ENCODE measurements at regions not wholly inside any gene's neighbourhood (a gene's known extent, or its start where the extent isn't known, plus 50 kb on each side); places are given as distances from the start of the nearest gene placed in this dataset.

DNA sequence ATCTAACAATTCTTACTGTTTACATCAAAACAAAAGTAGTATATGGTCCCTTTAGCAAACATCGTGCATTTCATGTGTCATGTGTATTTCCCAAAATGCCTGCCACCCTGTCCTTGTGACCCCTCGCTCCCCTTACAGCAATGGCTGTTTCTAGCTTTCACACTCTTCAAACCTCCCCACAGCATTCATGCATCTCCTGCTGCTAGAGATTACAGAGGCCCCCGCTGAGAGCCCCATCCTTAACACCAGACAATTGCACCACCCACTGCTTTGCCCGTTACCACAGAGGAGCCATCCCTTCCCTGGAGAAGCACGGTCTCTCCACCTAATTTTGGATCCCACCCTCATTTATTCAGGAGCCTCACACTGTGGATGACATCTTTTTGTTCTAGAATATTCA is 149.7 kb upstream of the IRX4 start:
- H3K27ac ChIP-seq, result no peak overlapping the region
- TF ChIP-seq CTCF (IDR thresholded peaks at IDR 0.05), result no peak
- no peak for DNase-seq (ENCODE audit: low spot score)
- H3K4me3 ChIP-seq, result no peak overlapping the region

- no peak for DNase-seq (ENCODE audit: low spot score)
- no peak overlapping the region for H3K27ac ChIP-seq
- TF ChIP-seq CTCF (IDR thresholded peaks at IDR 0.05), result no peak
- no peak overlapping the region for H3K4me3 ChIP-seq
Observed at GRCh38 chr5:2031581-2031980, 148.9 kb upstream of the IRX4 start.

GRCh38 chr5:2030131-2030530 is 147.4 kb upstream of the IRX4 start:
- Histone ChIP-seq H3K4me3 (no peak overlapping the region), H3K27ac (no peak overlapping the region)
- no peak for TF ChIP-seq CTCF (IDR thresholded peaks at IDR 0.05)
- no peak for DNase-seq (ENCODE audit: low spot score)

- DNase-seq (ENCODE audit: low spot score), result no peak
- no peak overlapping the region for H3K27ac ChIP-seq
- TF ChIP-seq CTCF (IDR thresholded peaks at IDR 0.05), result no peak
Observed at GRCh38 chr5:2029206-2029605, 146.5 kb upstream of the IRX4 start.

DNA sequence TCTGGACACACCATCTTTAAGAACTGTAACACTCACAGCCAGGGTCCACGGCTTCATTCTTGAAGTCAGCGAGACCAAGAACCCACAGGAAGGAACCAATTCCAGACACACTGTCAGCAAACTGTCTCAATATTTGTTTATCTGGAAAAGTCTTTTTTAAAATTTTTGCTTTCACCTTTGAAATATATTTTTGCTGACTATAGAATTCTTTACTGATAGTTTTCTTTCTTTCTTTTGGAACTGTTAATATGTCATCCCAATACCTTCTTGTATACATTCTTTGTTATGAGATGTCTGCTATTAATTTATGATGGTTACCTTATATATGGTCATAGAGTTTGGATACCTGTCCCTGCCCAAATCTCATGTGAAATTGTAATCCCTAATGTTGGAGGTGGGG is 145.1 kb upstream of the IRX4 start:
- H3K4me3 ChIP-seq, result no peak overlapping the region
- no peak for TF ChIP-seq CTCF (IDR thresholded peaks at IDR 0.05)
- no peak overlapping the region for H3K27ac ChIP-seq
- no peak for DNase-seq (ENCODE audit: low spot score)

More at GRCh38 chr5:2029206-2029605, 146.5 kb upstream of the IRX4 start:
- H3K4me3 ChIP-seq, result no peak overlapping the region

- TF ChIP-seq CTCF (IDR thresholded peaks at IDR 0.05), result no peak
- DNase-seq (ENCODE audit: low spot score), result no peak
- H3K27ac ChIP-seq, result no peak overlapping the region
- no peak overlapping the region for H3K4me3 ChIP-seq
Observed at GRCh38 chr5:2024986-2025721, 142.4 kb upstream of the IRX4 start.

- DNase-seq (ENCODE audit: low spot score), result no peak
- TF ChIP-seq CTCF (IDR thresholded peaks at IDR 0.05), result no peak
Observed at GRCh38 chr5:2023196-2023595, 140.5 kb upstream of the IRX4 start.

More at GRCh38 chr5:2023196-2023595, 140.5 kb upstream of the IRX4 start:
- H3K27ac ChIP-seq, result no peak overlapping the region
- H3K4me3 ChIP-seq, result no peak overlapping the region
